Epithelial cell of esophagus (primary cell): ENCODE measurements at regions not wholly inside any gene's neighbourhood (a gene's known extent, or its start where the extent isn't known, plus 50 kb on each side); places are given as distances from the start of the nearest gene placed in this dataset.
"Not testable (repeated sequence)": the region's sequence is repeated elsewhere in the genome, so short reads cannot be mapped to it uniquely, and the experiment has no call there.

Experiments used
- DNase-seq: peaks from one replicate; pipeline ENCODE4 v3.0.0; 2010; ENCODE audit warnings: low read depth
- H3K4me3 ChIP-seq: 2 replicates; pipeline ENCODE4 v1.5.1; 2011; ENCODE audit warnings: mild to moderate bottlenecking, low read length, control low read depth
- CTCF ChIP-seq: IDR thresholded peaks from 2 replicates; pipeline ENCODE4 v1.5.1; 2011; ENCODE audit warnings: low read depth, mild to moderate bottlenecking, low read length, control low read depth, inconsistent platforms; ENCODE audit not compliant: insufficient read depth; ENCODE audit errors: missing control alignments

DNA sequence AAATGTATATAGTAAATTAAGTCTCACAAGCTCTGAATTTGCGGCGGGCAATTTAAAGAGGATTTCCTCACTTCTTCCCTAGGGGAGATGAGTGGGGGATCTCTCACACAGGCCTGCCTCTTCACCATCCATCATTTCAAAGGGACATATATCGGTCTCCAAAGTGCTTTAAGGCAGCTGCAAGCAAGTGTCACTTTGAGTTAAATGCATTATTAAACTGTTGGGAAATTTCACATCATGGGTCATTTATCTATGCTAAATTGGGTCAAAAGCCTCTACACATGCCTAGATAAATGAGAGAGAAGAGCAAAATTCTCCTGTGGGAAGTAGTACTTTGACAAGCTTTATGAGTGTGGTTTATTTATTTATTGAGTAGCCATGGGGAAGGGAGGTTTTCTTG is 1106.1 kb upstream of the GOT2 start:
- TF ChIP-seq CTCF, result no peak
- no peak overlapping the region for H3K4me3 ChIP-seq
- no peak for DNase-seq

GRCh38 chr16:59826767-59827166 is 1092.7 kb upstream of the GOT2 start:
- no peak for DNase-seq
- no peak for TF ChIP-seq CTCF
- H3K4me3 ChIP-seq, result no peak overlapping the region

DNA sequence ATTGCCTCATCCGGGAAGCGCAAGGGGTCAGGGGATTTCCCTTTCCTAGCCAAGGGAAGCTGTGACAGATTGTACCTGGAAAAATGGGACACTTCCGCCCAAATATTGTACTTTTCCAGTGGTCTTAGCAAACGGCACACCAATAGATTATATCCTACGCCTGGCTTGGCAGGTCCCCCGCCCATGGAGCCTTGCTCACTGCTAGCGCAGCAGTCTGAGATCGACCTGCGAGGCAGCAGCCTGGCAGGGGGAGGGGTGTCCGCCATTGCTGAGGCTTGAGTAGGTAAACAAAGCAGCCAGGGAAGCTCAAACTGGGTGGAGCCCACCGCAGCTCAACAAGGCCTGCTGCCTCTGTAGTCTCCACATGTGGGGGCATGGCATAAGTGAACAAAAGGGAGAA is 1075.4 kb upstream of the GOT2 start:
- DNase-seq, H3K4me3 ChIP-seq: not testable (repeated sequence)

DNA sequence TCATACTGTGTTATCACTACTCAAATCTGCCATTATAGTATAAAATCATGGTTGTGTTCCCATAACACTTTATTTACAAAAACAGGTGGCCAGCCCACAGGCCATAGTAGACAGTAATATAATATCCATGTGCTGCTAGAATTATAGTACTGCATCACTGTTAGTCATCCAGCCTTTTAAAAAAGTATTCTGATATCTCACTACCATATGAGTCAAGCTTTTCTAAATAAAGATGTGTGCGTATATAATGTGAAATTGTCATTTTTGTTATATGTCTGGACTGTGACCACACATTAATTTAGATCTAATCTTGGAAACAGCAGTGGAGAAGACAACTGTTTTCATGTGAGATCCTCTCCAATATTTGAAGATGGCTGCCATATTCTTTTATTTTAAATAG is 1049.1 kb upstream of the GOT2 start:
- no peak for TF ChIP-seq CTCF
- H3K4me3 ChIP-seq, result no peak overlapping the region
- DNase-seq, result peak; percentile 38

GRCh38 chr16:59773330-59773729 is 1039.2 kb upstream of the GOT2 start:
- H3K4me3 ChIP-seq, result no peak overlapping the region
- TF ChIP-seq CTCF, result no peak
- no peak for DNase-seq

DNA sequence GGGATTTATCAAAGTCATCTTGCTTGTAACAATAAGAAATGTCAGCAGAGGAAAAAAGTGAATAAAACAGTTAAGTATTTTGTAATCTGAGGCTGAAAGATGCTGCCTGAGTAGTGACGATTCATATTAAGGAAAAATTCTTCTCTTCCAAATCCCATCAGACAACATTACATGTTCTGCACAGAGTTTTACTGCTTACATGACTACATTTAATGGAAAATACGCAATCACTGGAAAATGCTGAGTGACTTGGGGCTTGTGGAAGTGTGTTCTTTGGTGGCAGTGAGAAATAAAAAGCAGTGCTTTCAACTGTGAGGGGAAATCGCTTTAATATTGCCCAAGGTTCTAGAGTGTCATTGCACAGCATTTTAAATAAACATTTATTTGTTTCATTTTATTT is 1025.2 kb upstream of the GOT2 start:
- no peak overlapping the region for H3K4me3 ChIP-seq
- no peak for DNase-seq
- TF ChIP-seq CTCF, result no peak

DNA sequence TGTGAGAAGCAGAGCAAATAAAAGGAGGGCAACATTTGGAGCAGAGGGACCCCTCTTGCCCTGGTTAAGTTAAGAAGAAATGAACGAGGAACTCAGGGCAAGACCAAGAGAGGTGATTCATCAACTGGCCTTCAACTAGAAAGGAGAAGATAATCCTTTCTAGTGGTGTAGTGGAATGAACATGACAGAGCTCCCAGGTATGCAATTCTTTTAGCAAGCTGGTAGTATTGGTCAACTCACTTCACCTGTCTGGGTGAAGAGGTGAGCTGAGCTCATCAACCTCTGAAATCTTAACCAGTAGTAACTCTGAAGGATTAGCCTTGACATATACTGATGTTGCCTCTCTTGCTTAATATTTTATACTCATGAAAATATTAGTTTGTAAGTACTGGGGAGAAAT is 1024.7 kb upstream of the GOT2 start:
- DNase-seq, result peak; percentile 72
- no peak for TF ChIP-seq CTCF
- H3K4me3 ChIP-seq, result no peak overlapping the region

- TF ChIP-seq CTCF, result no peak
- H3K4me3 ChIP-seq, result no peak overlapping the region
- no peak for DNase-seq
Measured at GRCh38 chr16:59754854-59755253, 1020.7 kb upstream of the GOT2 start.
